ENCODE measurements at regions not wholly inside any gene's neighbourhood (a gene's known extent, or its start where the extent isn't known, plus 50 kb on each side); places are given as distances from the start of the nearest gene placed in this dataset.

GRCh38 chr20:60070791-60071190 lies 112.6 kb downstream of the CDH26 start:
- TF ChIP-seq, protein P1, sequence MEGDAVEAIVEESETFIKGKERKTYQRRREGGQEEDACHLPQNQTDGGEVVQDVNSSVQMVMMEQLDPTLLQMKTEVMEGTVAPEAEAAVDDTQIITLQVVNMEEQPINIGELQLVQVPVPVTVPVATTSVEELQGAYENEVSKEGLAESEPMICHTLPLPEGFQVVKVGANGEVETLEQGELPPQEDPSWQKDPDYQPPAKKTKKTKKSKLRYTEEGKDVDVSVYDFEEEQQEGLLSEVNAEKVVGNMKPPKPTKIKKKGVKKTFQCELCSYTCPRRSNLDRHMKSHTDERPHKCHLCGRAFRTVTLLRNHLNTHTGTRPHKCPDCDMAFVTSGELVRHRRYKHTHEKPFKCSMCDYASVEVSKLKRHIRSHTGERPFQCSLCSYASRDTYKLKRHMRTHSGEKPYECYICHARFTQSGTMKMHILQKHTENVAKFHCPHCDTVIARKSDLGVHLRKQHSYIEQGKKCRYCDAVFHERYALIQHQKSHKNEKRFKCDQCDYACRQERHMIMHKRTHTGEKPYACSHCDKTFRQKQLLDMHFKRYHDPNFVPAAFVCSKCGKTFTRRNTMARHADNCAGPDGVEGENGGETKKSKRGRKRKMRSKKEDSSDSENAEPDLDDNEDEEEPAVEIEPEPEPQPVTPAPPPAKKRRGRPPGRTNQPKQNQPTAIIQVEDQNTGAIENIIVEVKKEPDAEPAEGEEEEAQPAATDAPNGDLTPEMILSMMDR (IDR thresholded peaks at IDR 0.05; ENCODE audit: low read depth, low read length), result no peak

DNA sequence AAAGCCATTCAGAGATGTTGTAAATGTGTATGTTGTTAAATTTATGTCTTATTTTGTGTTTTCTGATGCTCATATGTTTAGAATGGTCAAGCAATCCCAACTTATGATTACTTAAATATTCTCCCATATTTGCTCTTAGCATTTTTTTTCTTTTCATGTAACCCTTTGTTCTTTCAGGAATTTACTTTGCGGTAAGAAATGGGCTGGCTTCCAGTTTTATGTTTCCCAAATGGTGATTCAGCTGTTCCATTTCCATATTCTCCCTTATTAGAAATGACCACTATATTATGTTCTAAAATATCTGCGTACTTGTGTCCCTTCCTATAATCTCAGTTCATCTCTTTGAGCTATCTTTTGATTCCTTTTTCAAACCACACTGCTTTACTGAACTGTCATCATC lies 113.7 kb downstream of the CDH26 start:
- H3K36me3 ChIP-seq, result no peaks in the 10 kb centered on the region
- TF ChIP-seq, protein P1 (IDR thresholded peaks at IDR 0.05; ENCODE audit: low read depth, low read length), result no peak
- DNase-seq, result no peak
- H3K27me3 ChIP-seq (ENCODE audit: insufficient read depth, low read depth, severe bottlenecking), result no peaks in the 10 kb centered on the region
- H3K4me3 ChIP-seq (ENCODE audit: low read depth, low read length), result no peak overlapping the region
- no peaks in the 10 kb centered on the region for H3K9me3 ChIP-seq (ENCODE audit: severe bottlenecking)
- no peak overlapping the region for H3K27ac ChIP-seq

More at GRCh38 chr20:60070791-60071190, 112.6 kb downstream of the CDH26 start:
- DNase-seq, result no peak
- no peak overlapping the region for H3K4me3 ChIP-seq (ENCODE audit: low read depth, low read length)
- H3K9me3 ChIP-seq (ENCODE audit: severe bottlenecking), result no peaks in the 10 kb centered on the region
- H3K27ac ChIP-seq, result no peak overlapping the region
- no peaks in the 10 kb centered on the region for H3K36me3 ChIP-seq
- no peaks in the 10 kb centered on the region for H3K27me3 ChIP-seq (ENCODE audit: insufficient read depth, low read depth, severe bottlenecking)

- TF ChIP-seq, protein P1 (IDR thresholded peaks at IDR 0.05; ENCODE audit: low read depth, low read length), result no peak
- Histone ChIP-seq H3K36me3 (no peaks in the 10 kb centered on the region), H3K27ac (no peak overlapping the region), H3K4me3 (ENCODE audit: low read depth, low read length) (no peak overlapping the region), H3K9me3 (ENCODE audit: severe bottlenecking) (no peaks in the 10 kb centered on the region), H3K27me3 (ENCODE audit: insufficient read depth, low read depth, severe bottlenecking) (no peaks in the 10 kb centered on the region)
- no peak for DNase-seq
These were observed 114.9 kb downstream of the CDH26 start for GRCh38 chr20:60073086-60073485.

- Histone ChIP-seq H3K27ac (no peak overlapping the region), H3K27me3 (ENCODE audit: insufficient read depth, low read depth, severe bottlenecking) (no peaks in the 10 kb centered on the region), H3K4me3 (ENCODE audit: low read depth, low read length) (no peak overlapping the region), H3K9me3 (ENCODE audit: severe bottlenecking) (no peaks in the 10 kb centered on the region), H3K36me3 (no peaks in the 10 kb centered on the region)
- TF ChIP-seq, protein P1 (IDR thresholded peaks at IDR 0.05; ENCODE audit: low read depth, low read length), result no peak
- DNase-seq, result no peak
These were observed 115.3 kb downstream of the CDH26 start for GRCh38 chr20:60073504-60073903.

DNA sequence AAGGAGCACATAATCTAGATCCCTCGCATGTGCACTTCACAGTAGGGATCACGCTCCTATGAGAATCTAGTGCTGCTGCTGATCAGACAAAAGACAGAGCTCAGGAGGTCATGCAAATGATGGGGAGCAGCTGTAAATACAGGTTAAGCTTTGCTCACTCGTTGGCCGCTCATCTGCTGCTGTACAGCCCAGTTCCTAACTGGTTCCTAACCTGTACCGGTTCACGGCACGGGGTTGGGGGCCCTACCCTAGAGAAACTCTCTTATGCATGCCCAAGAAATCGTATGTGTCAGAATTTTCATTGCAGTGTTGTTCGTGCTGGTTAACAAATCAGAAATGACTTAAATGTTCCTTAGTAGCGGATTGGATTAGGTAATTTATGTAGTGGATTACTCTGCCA lies 116.1 kb downstream of the CDH26 start:
- no peaks in the 10 kb centered on the region for H3K36me3 ChIP-seq
- no peaks in the 10 kb centered on the region for H3K27me3 ChIP-seq (ENCODE audit: insufficient read depth, low read depth, severe bottlenecking)
- no peak overlapping the region for H3K27ac ChIP-seq
- DNase-seq, result no peak
- no peaks in the 10 kb centered on the region for H3K9me3 ChIP-seq (ENCODE audit: severe bottlenecking)
- TF ChIP-seq, protein P1 (IDR thresholded peaks at IDR 0.05; ENCODE audit: low read depth, low read length), result no peak
- H3K4me3 ChIP-seq (ENCODE audit: low read depth, low read length), result no peak overlapping the region

All from WERI-Rb-1 (cell line).